ENCODE measurements at regions not wholly inside any gene's neighbourhood (a gene's known extent, or its start where the extent isn't known, plus 50 kb on each side); places are given as distances from the start of the nearest gene placed in this dataset.

DNA sequence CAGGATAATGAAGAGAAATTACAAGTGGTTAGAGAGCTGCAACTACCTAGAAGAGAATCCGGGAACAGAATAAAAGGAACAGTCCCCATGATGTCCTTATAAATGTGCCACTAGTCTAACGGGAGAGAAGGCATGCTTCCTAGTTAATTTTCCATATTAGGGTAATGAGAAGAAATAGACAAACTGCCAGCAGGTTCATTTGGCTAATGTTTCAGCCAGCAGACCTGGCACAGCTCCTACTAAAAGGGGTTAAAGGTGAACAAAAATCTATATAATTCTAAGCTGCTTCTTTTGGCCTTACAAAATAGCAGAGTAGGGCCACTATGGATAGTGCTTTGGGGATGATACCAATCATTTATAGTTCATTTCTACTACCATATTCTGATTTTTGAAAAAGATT lies 845.3 kb upstream of the GCFC2 start:
- TF ChIP-seq MZF1 (tag by site-specific recombination; IDR thresholded peaks at IDR 0.05; ENCODE audit: borderline replicate concordance) (no peak), ZBTB8A (tag by site-specific recombination; IDR thresholded peaks at IDR 0.05) (no peak), ZBTB44 (tag by site-specific recombination; IDR thresholded peaks at IDR 0.05) (no peak), ZBTB49 (tag by site-specific recombination; IDR thresholded peaks at IDR 0.05; ENCODE audit: low read depth) (no peak), ZNF660 (tag by site-specific recombination; IDR thresholded peaks at IDR 0.05) (no peak), ZFP37 (tag by site-specific recombination; IDR thresholded peaks at IDR 0.05) (no peak), TRIM28 (IDR thresholded peaks at IDR 0.05; ENCODE audit: borderline replicate concordance, low read length) (no peak), ZBTB17 (tag by site-specific recombination; IDR thresholded peaks at IDR 0.05) (no peak), ZNF76 (tag by site-specific recombination; IDR thresholded peaks at IDR 0.05; ENCODE audit: borderline replicate concordance, low read depth) (no peak)
- TF ChIP-seq, protein P1, sequence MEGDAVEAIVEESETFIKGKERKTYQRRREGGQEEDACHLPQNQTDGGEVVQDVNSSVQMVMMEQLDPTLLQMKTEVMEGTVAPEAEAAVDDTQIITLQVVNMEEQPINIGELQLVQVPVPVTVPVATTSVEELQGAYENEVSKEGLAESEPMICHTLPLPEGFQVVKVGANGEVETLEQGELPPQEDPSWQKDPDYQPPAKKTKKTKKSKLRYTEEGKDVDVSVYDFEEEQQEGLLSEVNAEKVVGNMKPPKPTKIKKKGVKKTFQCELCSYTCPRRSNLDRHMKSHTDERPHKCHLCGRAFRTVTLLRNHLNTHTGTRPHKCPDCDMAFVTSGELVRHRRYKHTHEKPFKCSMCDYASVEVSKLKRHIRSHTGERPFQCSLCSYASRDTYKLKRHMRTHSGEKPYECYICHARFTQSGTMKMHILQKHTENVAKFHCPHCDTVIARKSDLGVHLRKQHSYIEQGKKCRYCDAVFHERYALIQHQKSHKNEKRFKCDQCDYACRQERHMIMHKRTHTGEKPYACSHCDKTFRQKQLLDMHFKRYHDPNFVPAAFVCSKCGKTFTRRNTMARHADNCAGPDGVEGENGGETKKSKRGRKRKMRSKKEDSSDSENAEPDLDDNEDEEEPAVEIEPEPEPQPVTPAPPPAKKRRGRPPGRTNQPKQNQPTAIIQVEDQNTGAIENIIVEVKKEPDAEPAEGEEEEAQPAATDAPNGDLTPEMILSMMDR (tag by site-specific recombination; IDR thresholded peaks at IDR 0.05), result no peak

Data from HEK293 (cell line).